ENCODE measurements at regions not wholly inside any gene's neighbourhood (a gene's known extent, or its start where the extent isn't known, plus 50 kb on each side); places are given as distances from the start of the nearest gene placed in this dataset.

- TF ChIP-seq CTCF (conservative IDR thresholded peaks at IDR 0.05) (no peak), EZH2 (IDR thresholded peaks at IDR 0.05; ENCODE audit: low read depth) (no peak)
These were observed 1225.2 kb upstream of the GOT2 start for GRCh38 chr16:59959311-59959710.

Data from PC-9 (cell line).